ENCODE measurements at regions not wholly inside any gene's neighbourhood (a gene's known extent, or its start where the extent isn't known, plus 50 kb on each side); places are given as distances from the start of the nearest gene placed in this dataset.
"Not testable (repeated sequence)": the region's sequence is repeated elsewhere in the genome, so short reads cannot be mapped to it uniquely, and the experiment has no call there.

- no peak for DNase-seq
Observed at GRCh38 chr5:154543380-154543779, 65.4 kb upstream of the HAND1 start.

- DNase-seq, result no peak
Observed at GRCh38 chr5:154542581-154542980, 64.6 kb upstream of the HAND1 start.

- no peak for DNase-seq
Observed at GRCh38 chr5:154542000-154542399, 64.0 kb upstream of the HAND1 start.

GRCh38 chr5:154541553-154541952 lies 63.5 kb upstream of the HAND1 start:
- no peak for DNase-seq

GRCh38 chr5:154540600-154540999 lies 62.6 kb upstream of the HAND1 start:
- no peak for DNase-seq

- DNase-seq, result no peak
Observed at GRCh38 chr5:154538492-154538891, 60.5 kb upstream of the HAND1 start.

- DNase-seq, result not testable (repeated sequence)
Observed at GRCh38 chr5:154536439-154536838, 58.4 kb upstream of the HAND1 start.

- DNase-seq, result peak in 1 of 2 donors; percentile 20
Observed at GRCh38 chr5:154535535-154535934, 57.5 kb upstream of the HAND1 start.

- DNase-seq, result no peak
Observed at GRCh38 chr5:154534457-154535050, 56.5 kb upstream of the HAND1 start.

- DNase-seq, result no peak
Observed at GRCh38 chr5:154529282-154529681, 51.3 kb upstream of the HAND1 start.

GRCh38 chr5:154528005-154528594 lies 50.1 kb upstream of the HAND1 start:
- no peak for DNase-seq
